ENCODE measurements at regions not wholly inside any gene's neighbourhood (a gene's known extent, or its start where the extent isn't known, plus 50 kb on each side); places are given as distances from the start of the nearest gene placed in this dataset.

DNA sequence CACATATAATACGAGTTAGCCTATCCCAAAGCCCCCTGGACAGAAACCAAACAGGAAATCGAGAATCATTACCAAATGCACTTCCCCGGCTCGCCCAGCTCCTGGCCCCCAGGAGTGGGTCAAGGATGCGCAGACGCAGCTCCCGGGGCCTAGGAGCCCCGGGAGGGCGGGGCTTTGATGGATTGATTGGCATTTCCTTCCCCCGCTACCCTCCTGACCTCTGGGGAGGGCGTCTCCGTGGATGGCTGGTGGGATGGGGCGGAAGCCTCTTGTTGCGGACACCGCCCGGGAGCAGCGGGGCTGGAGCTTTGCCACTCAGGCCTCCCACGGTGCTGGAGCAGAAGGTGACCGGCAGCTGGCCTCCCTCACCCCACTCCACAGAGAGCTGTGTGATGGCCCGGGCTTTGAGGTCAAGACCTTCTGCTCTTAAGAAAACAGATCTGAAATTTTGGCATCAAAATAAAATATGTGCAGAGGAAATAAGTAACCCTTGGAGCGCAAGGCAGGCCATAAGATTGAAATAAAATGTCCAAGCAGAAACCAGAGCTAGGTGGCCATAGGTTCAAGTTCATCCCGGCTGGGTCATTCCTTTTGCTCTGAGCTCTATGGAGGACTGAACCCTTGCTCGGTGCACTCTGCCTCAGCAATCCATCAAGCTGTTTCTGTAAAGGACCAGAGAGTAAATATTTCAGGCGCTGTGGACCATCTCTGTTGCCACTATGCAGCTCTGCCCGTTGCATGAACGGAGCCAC, 262.3 kb downstream of the SOX9 start:
- CTCF ChIA-PET = interaction anchor here (1.0 to 1.9 kb wide), 3 partner anchors 9 to 157 kb away, joined by 3 to 4 read pairs (median 3); no protein-coding TSS in a partner anchor
- POLR2A ChIA-PET = interaction anchor here (0.7 kb wide), 1 partner anchor 24 kb away, joined by 3 read pairs; no protein-coding TSS in a partner anchor
- TF ChIP-seq JUN (IDR thresholded peaks at IDR 0.05) (no peak), PHF8 (IDR thresholded peaks at IDR 0.05; ENCODE audit: borderline replicate concordance, low read depth) (no peak)
- H3K4me3 ChIP-seq = no peak overlapping the region
- peaks cover 41% of the 10 kb centered on the region for H3K4me1 ChIP-seq
- H3K9me3 ChIP-seq = no peaks in the 10 kb centered on the region
- 85% methylated on average over 26 of the region's 26 CpGs for WGBS (ENCODE audit: missing lambda C conversion rate)
- H3K27ac ChIP-seq = peak overlapping the region in 1 of 2 experiments; percentile 20; a peak in 3 of 6 replicates
- no peak for FAIRE-seq
- H3K4me2 ChIP-seq = no peak overlapping the region
- DNase-seq (ENCODE audit: low read depth in 1 of 2, low spot score in 1 of 2) = no peak
- ATAC-seq = no peak

DNA sequence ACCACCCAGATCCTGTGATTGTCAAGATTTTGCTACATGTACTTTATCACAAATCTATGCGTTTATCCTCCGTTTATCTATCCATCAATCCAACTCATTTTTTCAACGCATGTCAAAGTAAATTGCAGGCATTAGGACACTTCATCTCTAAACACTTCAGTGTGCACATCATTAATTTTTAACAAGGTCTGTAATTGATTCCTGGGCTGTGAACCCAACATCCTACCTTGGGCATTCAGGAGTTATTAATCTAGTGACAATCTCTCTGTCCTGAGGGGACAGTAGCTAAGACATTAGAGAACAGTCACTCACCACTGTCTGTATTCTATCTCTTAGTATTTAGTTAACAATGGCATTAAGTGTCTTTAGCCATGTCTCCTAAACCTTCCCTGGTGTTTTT, 264.7 kb downstream of the SOX9 start:
- ChIA-PET CTCF (interaction anchor here (0.6 to 0.7 kb wide), 2 partner anchors 48 to 77 kb away, joined by 3 read pairs; no protein-coding TSS in a partner anchor), POLR2A (no interaction called here)
- WGBS (ENCODE audit: missing lambda C conversion rate) = 73% methylated on average over 3 of the region's 3 CpGs
- DNase-seq (ENCODE audit: low read depth in 1 of 2, low spot score in 1 of 2) (no peak), ATAC-seq (no peak), FAIRE-seq (no peak)
- H3K4me1 ChIP-seq = peaks cover 65% of the 10 kb centered on the region
- H3K4me3 ChIP-seq = no peak overlapping the region
- no peak for TF ChIP-seq MAZ (IDR thresholded peaks at IDR 0.05; ENCODE audit: borderline replicate concordance, low read depth, low read length)
- no peak for TF ChIP-seq RARB (CRISPR knock-in tag; IDR thresholded peaks at IDR 0.05)
- no peak for TF ChIP-seq ZFP36 (IDR thresholded peaks at IDR 0.05; ENCODE audit: borderline replicate concordance, partially characterized antibody)
- TF ChIP-seq, protein P1, sequence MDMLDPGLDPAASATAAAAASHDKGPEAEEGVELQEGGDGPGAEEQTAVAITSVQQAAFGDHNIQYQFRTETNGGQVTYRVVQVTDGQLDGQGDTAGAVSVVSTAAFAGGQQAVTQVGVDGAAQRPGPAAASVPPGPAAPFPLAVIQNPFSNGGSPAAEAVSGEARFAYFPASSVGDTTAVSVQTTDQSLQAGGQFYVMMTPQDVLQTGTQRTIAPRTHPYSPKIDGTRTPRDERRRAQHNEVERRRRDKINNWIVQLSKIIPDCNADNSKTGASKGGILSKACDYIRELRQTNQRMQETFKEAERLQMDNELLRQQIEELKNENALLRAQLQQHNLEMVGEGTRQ (IDR thresholded peaks at IDR 0.05) = no peak
- TF ChIP-seq RFX5 (IDR thresholded peaks at IDR 0.05) = no peak
- TF ChIP-seq JUN (IDR thresholded peaks at IDR 0.05) = no peak
- TF ChIP-seq CHD4 (IDR thresholded peaks at IDR 0.05; ENCODE audit: borderline replicate concordance) = no peak
- no peak for TF ChIP-seq HOXB5 (CRISPR knock-in tag; IDR thresholded peaks at IDR 0.05)
- TF ChIP-seq RAD21 (conservative IDR thresholded peaks at IDR 0.05 in 1 of 2, IDR thresholded peaks at IDR 0.05 in 1 of 2) = no peak
- TF ChIP-seq, protein P2, sequence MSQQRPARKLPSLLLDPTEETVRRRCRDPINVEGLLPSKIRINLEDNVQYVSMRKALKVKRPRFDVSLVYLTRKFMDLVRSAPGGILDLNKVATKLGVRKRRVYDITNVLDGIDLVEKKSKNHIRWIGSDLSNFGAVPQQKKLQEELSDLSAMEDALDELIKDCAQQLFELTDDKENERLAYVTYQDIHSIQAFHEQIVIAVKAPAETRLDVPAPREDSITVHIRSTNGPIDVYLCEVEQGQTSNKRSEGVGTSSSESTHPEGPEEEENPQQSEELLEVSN (IDR thresholded peaks at IDR 0.05; ENCODE audit: borderline replicate concordance, low read depth) = no peak
- TF ChIP-seq CBX2 (IDR thresholded peaks at IDR 0.05; ENCODE audit: borderline replicate concordance, low read depth) = no peak
- TF ChIP-seq POLR2AphosphoS2 (conservative IDR thresholded peaks at IDR 0.05; ENCODE audit: low read length) = no peak
- TF ChIP-seq, protein P3, sequence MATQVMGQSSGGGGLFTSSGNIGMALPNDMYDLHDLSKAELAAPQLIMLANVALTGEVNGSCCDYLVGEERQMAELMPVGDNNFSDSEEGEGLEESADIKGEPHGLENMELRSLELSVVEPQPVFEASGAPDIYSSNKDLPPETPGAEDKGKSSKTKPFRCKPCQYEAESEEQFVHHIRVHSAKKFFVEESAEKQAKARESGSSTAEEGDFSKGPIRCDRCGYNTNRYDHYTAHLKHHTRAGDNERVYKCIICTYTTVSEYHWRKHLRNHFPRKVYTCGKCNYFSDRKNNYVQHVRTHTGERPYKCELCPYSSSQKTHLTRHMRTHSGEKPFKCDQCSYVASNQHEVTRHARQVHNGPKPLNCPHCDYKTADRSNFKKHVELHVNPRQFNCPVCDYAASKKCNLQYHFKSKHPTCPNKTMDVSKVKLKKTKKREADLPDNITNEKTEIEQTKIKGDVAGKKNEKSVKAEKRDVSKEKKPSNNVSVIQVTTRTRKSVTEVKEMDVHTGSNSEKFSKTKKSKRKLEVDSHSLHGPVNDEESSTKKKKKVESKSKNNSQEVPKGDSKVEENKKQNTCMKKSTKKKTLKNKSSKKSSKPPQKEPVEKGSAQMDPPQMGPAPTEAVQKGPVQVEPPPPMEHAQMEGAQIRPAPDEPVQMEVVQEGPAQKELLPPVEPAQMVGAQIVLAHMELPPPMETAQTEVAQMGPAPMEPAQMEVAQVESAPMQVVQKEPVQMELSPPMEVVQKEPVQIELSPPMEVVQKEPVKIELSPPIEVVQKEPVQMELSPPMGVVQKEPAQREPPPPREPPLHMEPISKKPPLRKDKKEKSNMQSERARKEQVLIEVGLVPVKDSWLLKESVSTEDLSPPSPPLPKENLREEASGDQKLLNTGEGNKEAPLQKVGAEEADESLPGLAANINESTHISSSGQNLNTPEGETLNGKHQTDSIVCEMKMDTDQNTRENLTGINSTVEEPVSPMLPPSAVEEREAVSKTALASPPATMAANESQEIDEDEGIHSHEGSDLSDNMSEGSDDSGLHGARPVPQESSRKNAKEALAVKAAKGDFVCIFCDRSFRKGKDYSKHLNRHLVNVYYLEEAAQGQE (IDR thresholded peaks at IDR 0.05) = no peak
- TF ChIP-seq, protein P4, sequence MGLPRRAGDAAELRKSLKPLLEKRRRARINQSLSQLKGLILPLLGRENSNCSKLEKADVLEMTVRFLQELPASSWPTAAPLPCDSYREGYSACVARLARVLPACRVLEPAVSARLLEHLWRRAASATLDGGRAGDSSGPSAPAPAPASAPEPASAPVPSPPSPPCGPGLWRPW (IDR thresholded peaks at IDR 0.05) = no peak
- TF ChIP-seq HDAC2 (IDR thresholded peaks at IDR 0.05) = no peak
- no peak for TF ChIP-seq BHLHE40 (IDR thresholded peaks at IDR 0.05; ENCODE audit: low read depth, low read length)
- TF ChIP-seq RCOR1 (IDR thresholded peaks at IDR 0.05; ENCODE audit: low read depth, low read length) = no peak
- TF ChIP-seq SMC3 (IDR thresholded peaks at IDR 0.05) = no peak
- TF ChIP-seq, protein P5, sequence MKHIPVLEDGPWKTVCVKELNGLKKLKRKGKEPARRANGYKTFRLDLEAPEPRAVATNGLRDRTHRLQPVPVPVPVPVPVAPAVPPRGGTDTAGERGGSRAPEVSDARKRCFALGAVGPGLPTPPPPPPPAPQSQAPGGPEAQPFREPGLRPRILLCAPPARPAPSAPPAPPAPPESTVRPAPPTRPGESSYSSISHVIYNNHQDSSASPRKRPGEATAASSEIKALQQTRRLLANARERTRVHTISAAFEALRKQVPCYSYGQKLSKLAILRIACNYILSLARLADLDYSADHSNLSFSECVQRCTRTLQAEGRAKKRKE (CRISPR knock-in tag; IDR thresholded peaks at IDR 0.05; ENCODE audit: low read depth) = no peak
- no peaks in the 10 kb centered on the region for H3K9me3 ChIP-seq
- H3K4me2 ChIP-seq = peak overlapping the region; percentile 50
- peak overlapping the region; percentile 76 to 85 for H3K27ac ChIP-seq
